ENCODE measurements at regions not wholly inside any gene's neighbourhood (a gene's known extent, or its start where the extent isn't known, plus 50 kb on each side); places are given as distances from the start of the nearest gene placed in this dataset.

DNA sequence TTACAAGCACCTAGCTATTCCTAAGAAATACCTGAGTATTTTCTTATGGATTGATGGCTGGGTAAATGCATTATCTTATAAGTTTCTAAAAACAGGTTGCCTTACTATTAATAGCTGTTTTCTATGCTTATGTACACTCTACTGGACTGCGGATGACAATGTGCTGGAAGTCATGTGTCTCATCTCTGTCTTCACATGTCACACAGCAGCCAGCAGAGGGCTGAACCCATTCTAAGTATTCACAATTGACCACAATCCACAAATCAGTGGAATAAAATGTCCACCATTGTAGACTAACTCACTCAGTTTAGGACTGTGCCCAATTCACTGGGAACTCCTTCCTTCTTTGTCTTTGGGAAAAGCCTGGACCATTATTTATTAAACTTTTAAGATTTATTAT lies 371.2 kb downstream of the INSIG2 start:
- Histone ChIP-seq H3K27ac (replicated peaks; ENCODE audit: low read length) (no peak overlapping the region), H3K4me2 (ENCODE audit: insufficient read depth, low read length, poor library complexity, severe bottlenecking) (no peak overlapping the region), H4K8ac (ENCODE audit: low read depth, low read length) (no peak overlapping the region), H3K9me3 (replicated peaks in 1 of 2; ENCODE audit: control insufficient read depth in 2 of 2, insufficient read depth in 1 of 2, low read depth in 1 of 2, low read length in 2 of 2) (no peaks in the 10 kb centered on the region), H2BK5ac (ENCODE audit: low read length) (no peak overlapping the region), H3K4me3 (ENCODE audit: low read length in 2 of 2) (no peak overlapping the region), H3K79me1 (ENCODE audit: low read depth, low read length) (no peaks in the 10 kb centered on the region), H3K4ac (ENCODE audit: low read length) (no peak overlapping the region), H2BK12ac (ENCODE audit: low read length) (no peak overlapping the region), H3K9ac (ENCODE audit: low read depth, low read length, poor library complexity) (no peak overlapping the region), H2BK15ac (ENCODE audit: low read length) (no peak overlapping the region), H3K18ac (ENCODE audit: low read length) (no peak overlapping the region), H3K14ac (ENCODE audit: low read length) (no peak overlapping the region), H3K27me3 (ENCODE audit: control insufficient read depth in 3 of 3, insufficient read depth in 3 of 3, low read depth in 1 of 3, low read length in 3 of 3) (no peaks in the 10 kb centered on the region), H2AFZ (ENCODE audit: low read length) (no peak overlapping the region), H3K23ac (ENCODE audit: low read depth, low read length, poor library complexity) (no peak overlapping the region), H4K91ac (ENCODE audit: low read depth, low read length, poor library complexity) (no peak overlapping the region), H3K36me3 (replicated peaks in 1 of 2; ENCODE audit: control insufficient read depth in 2 of 2, insufficient read depth in 2 of 2, low read length in 2 of 2) (no peaks in the 10 kb centered on the region), H3K4me1 (ENCODE audit: control insufficient read depth in 2 of 2, insufficient read depth in 1 of 2, low read depth in 1 of 2, low read length in 2 of 2) (no peaks in the 10 kb centered on the region), H2BK120ac (ENCODE audit: low read depth, low read length) (no peak overlapping the region), H2AK5ac (ENCODE audit: low read depth, low read length) (no peak overlapping the region)
- no CpG with 5 or more reads among the region's 1 CpG for WGBS, 2 donors (ENCODE audit: extremely low coverage in 2 of 2, insufficient read length in 2 of 2, insufficient replicate concordance in 1 of 2)
- DNase-seq (ENCODE audit: low spot score) = no peak

DNA sequence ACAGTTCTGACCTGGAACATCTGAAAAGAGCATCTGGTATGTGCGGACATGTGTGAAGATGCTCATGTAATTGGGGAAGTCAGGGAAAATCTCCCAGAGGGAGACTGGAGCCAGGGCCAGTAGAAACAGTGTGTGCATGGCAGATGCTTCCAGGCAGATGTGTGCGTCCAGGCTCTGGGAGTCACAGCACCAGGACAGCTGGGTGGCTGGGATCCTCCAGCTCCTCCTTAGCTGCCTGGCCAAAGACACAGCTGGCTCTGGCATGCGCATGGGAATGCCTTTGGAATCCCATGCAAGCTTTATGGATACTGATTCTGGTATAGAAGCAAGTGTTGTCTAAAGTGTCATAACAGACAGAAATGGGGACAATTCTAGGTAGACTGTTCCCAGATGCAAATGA lies 369.7 kb downstream of the INSIG2 start:
- no peak overlapping the region for H2BK5ac ChIP-seq (ENCODE audit: low read length)
- WGBS, 2 donors (ENCODE audit: extremely low coverage in 2 of 2, insufficient read length in 2 of 2, insufficient replicate concordance in 1 of 2) = no CpG with 5 or more reads among the region's 3 CpGs

DNA sequence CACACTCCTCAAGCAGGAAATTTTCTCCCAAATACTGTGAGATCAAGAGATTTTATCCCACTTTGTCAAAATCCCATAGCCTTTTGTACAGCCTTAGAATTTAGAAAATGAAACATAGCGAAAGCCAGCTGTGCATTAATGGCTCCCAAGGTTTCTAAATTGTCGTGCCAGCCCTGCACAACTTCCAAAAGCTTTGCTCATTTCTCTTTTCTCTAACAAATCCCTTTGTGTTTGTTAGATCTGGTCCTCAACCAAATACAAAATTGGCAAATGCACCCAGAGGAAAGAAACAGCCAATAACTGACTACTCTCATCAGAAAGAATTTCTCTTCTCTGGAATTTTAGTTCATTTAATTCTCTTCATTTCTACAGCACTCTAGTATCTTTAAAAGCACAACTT lies 361.1 kb downstream of the INSIG2 start:
- no peak overlapping the region for H3K9ac ChIP-seq (ENCODE audit: low read depth, low read length, poor library complexity)
- WGBS, 2 donors (ENCODE audit: extremely low coverage in 2 of 2, insufficient read length in 2 of 2, insufficient replicate concordance in 1 of 2) = no CpG with 5 or more reads among the region's 2 CpGs
- no peak overlapping the region for H4K91ac ChIP-seq (ENCODE audit: low read depth, low read length, poor library complexity)
- H3K4me1 ChIP-seq (ENCODE audit: control insufficient read depth in 2 of 2, insufficient read depth in 1 of 2, low read depth in 1 of 2, low read length in 2 of 2) = no peaks in the 10 kb centered on the region
- no peak overlapping the region for H2BK120ac ChIP-seq (ENCODE audit: low read depth, low read length)
- no peaks in the 10 kb centered on the region for H3K27me3 ChIP-seq (ENCODE audit: control insufficient read depth in 3 of 3, insufficient read depth in 3 of 3, low read depth in 1 of 3, low read length in 3 of 3)
- no peak overlapping the region for H2BK5ac ChIP-seq (ENCODE audit: low read length)
- H3K4me2 ChIP-seq (ENCODE audit: insufficient read depth, low read length, poor library complexity, severe bottlenecking) = no peak overlapping the region
- H3K4me3 ChIP-seq (ENCODE audit: low read length in 2 of 2) = no peak overlapping the region
- no peak overlapping the region for H3K4ac ChIP-seq (ENCODE audit: low read length)
- no peaks in the 10 kb centered on the region for H3K79me1 ChIP-seq (ENCODE audit: low read depth, low read length)
- H3K14ac ChIP-seq (ENCODE audit: low read length) = no peak overlapping the region
- no peak overlapping the region for H2BK15ac ChIP-seq (ENCODE audit: low read length)
- DNase-seq (ENCODE audit: low spot score) = no peak
- H3K9me3 ChIP-seq (replicated peaks in 1 of 2; ENCODE audit: control insufficient read depth in 2 of 2, insufficient read depth in 1 of 2, low read depth in 1 of 2, low read length in 2 of 2) = no peaks in the 10 kb centered on the region
- no peak overlapping the region for H3K23ac ChIP-seq (ENCODE audit: low read depth, low read length, poor library complexity)
- no peaks in the 10 kb centered on the region for H3K36me3 ChIP-seq (replicated peaks in 1 of 2; ENCODE audit: control insufficient read depth in 2 of 2, insufficient read depth in 2 of 2, low read length in 2 of 2)
- no peak overlapping the region for H2BK12ac ChIP-seq (ENCODE audit: low read length)
- no peak overlapping the region for H3K18ac ChIP-seq (ENCODE audit: low read length)
- H2AK5ac ChIP-seq (ENCODE audit: low read depth, low read length) = no peak overlapping the region
- H2AFZ ChIP-seq (ENCODE audit: low read length) = no peak overlapping the region
- H3K27ac ChIP-seq (replicated peaks; ENCODE audit: low read length) = no peak overlapping the region
- no peak overlapping the region for H4K8ac ChIP-seq (ENCODE audit: low read depth, low read length)

More for the DNA sequence above, 369.7 kb downstream of the INSIG2 start:
- DNase-seq (ENCODE audit: low spot score) = no peak
- H3K18ac ChIP-seq (ENCODE audit: low read length) = no peak overlapping the region
- H2AK5ac ChIP-seq (ENCODE audit: low read depth, low read length) = no peak overlapping the region
- H3K79me1 ChIP-seq (ENCODE audit: low read depth, low read length) = no peaks in the 10 kb centered on the region
- H3K14ac ChIP-seq (ENCODE audit: low read length) = no peak overlapping the region
- H2BK12ac ChIP-seq (ENCODE audit: low read length) = no peak overlapping the region
- H3K4me2 ChIP-seq (ENCODE audit: insufficient read depth, low read length, poor library complexity, severe bottlenecking) = no peak overlapping the region
- H3K4me3 ChIP-seq (ENCODE audit: low read length in 2 of 2) = no peak overlapping the region
- no peak overlapping the region for H3K27ac ChIP-seq (replicated peaks; ENCODE audit: low read length)
- no peaks in the 10 kb centered on the region for H3K9me3 ChIP-seq (replicated peaks in 1 of 2; ENCODE audit: control insufficient read depth in 2 of 2, insufficient read depth in 1 of 2, low read depth in 1 of 2, low read length in 2 of 2)
- no peak overlapping the region for H2BK120ac ChIP-seq (ENCODE audit: low read depth, low read length)
- H4K8ac ChIP-seq (ENCODE audit: low read depth, low read length) = no peak overlapping the region
- no peaks in the 10 kb centered on the region for H3K27me3 ChIP-seq (ENCODE audit: control insufficient read depth in 3 of 3, insufficient read depth in 3 of 3, low read depth in 1 of 3, low read length in 3 of 3)
- no peaks in the 10 kb centered on the region for H3K36me3 ChIP-seq (replicated peaks in 1 of 2; ENCODE audit: control insufficient read depth in 2 of 2, insufficient read depth in 2 of 2, low read length in 2 of 2)
- H4K91ac ChIP-seq (ENCODE audit: low read depth, low read length, poor library complexity) = no peak overlapping the region
- no peaks in the 10 kb centered on the region for H3K4me1 ChIP-seq (ENCODE audit: control insufficient read depth in 2 of 2, insufficient read depth in 1 of 2, low read depth in 1 of 2, low read length in 2 of 2)
- no peak overlapping the region for H3K23ac ChIP-seq (ENCODE audit: low read depth, low read length, poor library complexity)
- no peak overlapping the region for H3K9ac ChIP-seq (ENCODE audit: low read depth, low read length, poor library complexity)
- no peak overlapping the region for H2BK15ac ChIP-seq (ENCODE audit: low read length)
- H3K4ac ChIP-seq (ENCODE audit: low read length) = no peak overlapping the region
- no peak overlapping the region for H2AFZ ChIP-seq (ENCODE audit: low read length)

- no peak overlapping the region for H2BK15ac ChIP-seq (ENCODE audit: low read length)
- H3K4me1 ChIP-seq (ENCODE audit: control insufficient read depth in 2 of 2, insufficient read depth in 1 of 2, low read depth in 1 of 2, low read length in 2 of 2) = peaks cover 0 to 3% of the 10 kb centered on the region in 2 donors
- H3K18ac ChIP-seq (ENCODE audit: low read length) = no peak overlapping the region
- DNase-seq (ENCODE audit: low spot score) = no peak
- H4K8ac ChIP-seq (ENCODE audit: low read depth, low read length) = no peak overlapping the region
- H4K91ac ChIP-seq (ENCODE audit: low read depth, low read length, poor library complexity) = no peak overlapping the region
- H3K9me3 ChIP-seq (replicated peaks in 1 of 2; ENCODE audit: control insufficient read depth in 2 of 2, insufficient read depth in 1 of 2, low read depth in 1 of 2, low read length in 2 of 2) = no peaks in the 10 kb centered on the region
- H3K14ac ChIP-seq (ENCODE audit: low read length) = no peak overlapping the region
- no peak overlapping the region for H3K27ac ChIP-seq (replicated peaks; ENCODE audit: low read length)
- H2BK120ac ChIP-seq (ENCODE audit: low read depth, low read length) = no peak overlapping the region
- WGBS, 2 donors (ENCODE audit: extremely low coverage in 2 of 2, insufficient read length in 2 of 2, insufficient replicate concordance in 1 of 2) = no CpG with 5 or more reads among the region's 2 CpGs
- H3K4me2 ChIP-seq (ENCODE audit: insufficient read depth, low read length, poor library complexity, severe bottlenecking) = no peak overlapping the region
- no peak overlapping the region for H3K4ac ChIP-seq (ENCODE audit: low read length)
- no peaks in the 10 kb centered on the region for H3K27me3 ChIP-seq (ENCODE audit: control insufficient read depth in 3 of 3, insufficient read depth in 3 of 3, low read depth in 1 of 3, low read length in 3 of 3)
- no peak overlapping the region for H2AFZ ChIP-seq (ENCODE audit: low read length)
- H2AK5ac ChIP-seq (ENCODE audit: low read depth, low read length) = no peak overlapping the region
- no peaks in the 10 kb centered on the region for H3K36me3 ChIP-seq (replicated peaks in 1 of 2; ENCODE audit: control insufficient read depth in 2 of 2, insufficient read depth in 2 of 2, low read length in 2 of 2)
- H3K9ac ChIP-seq (ENCODE audit: low read depth, low read length, poor library complexity) = no peak overlapping the region
- H3K23ac ChIP-seq (ENCODE audit: low read depth, low read length, poor library complexity) = no peak overlapping the region
- H3K79me1 ChIP-seq (ENCODE audit: low read depth, low read length) = no peaks in the 10 kb centered on the region
- H3K4me3 ChIP-seq (ENCODE audit: low read length in 2 of 2) = no peak overlapping the region
- no peak overlapping the region for H2BK5ac ChIP-seq (ENCODE audit: low read length)
- no peak overlapping the region for H2BK12ac ChIP-seq (ENCODE audit: low read length)
These were observed 355.3 kb downstream of the INSIG2 start for GRCh38 chr2:118443596-118443995.
